OCI-LY7 (cell line): ENCODE measurements at regions not wholly inside any gene's neighbourhood (a gene's known extent, or its start where the extent isn't known, plus 50 kb on each side); places are given as distances from the start of the nearest gene placed in this dataset.

Source experiments
- BruUV-seq: library from RNA; stranded (reverse); fragments of 400-500 nt; replicated peaks from 2 replicates; lab custom pipeline; 2021; lab: Mats Ljungman, UMichigan
- CTCF ChIA-PET: fragments of 300-600 bp; sonication (Branson Sonifier 250); formaldehyde crosslinking; loops from one replicate; lab custom pipeline; 2022; ENCODE audit warnings: antibody characterized with exemption; ENCODE audit not compliant: unreplicated experiment; lab: Charles Lee
- POLR2A ChIA-PET: fragments of 300-600 bp; sonication (Branson Sonifier 250); formaldehyde crosslinking; loops from one replicate; lab custom pipeline; 2022; ENCODE audit warnings: antibody characterized with exemption; lab: Charles Lee
- DNase-seq: peaks from one replicate; pipeline ENCODE4 v3.0.0-alpha.2; 2015; ENCODE audit warnings: low spot score
- H2AFZ ChIP-seq: fragments of 200-600 bp; sonication (generic), shearing (Covaris generic); 2 replicates; pipeline ENCODE4 v1.6.1; 2014; ENCODE audit warnings: mild to moderate bottlenecking, antibody characterized with exemption, low read length, moderate library complexity
- H3K27ac ChIP-seq: fragments of 200-600 bp; sonication (generic); 2 replicates; pipeline ENCODE4 v1.5.1; 2014; ENCODE audit warnings: mixed run types, low read depth, mild to moderate bottlenecking, moderate library complexity, low read length, inconsistent platforms; ENCODE audit not compliant: poor library complexity, severe bottlenecking
- H3K36me3 ChIP-seq: fragments of 200-600 bp; sonication (generic); 2 replicates; pipeline ENCODE4 v1.6.1; 2014; ENCODE audit warnings: mild to moderate bottlenecking, antibody characterized with exemption, low read length, moderate library complexity, mixed read lengths; ENCODE audit not compliant: insufficient read depth
- H3K4me1 ChIP-seq: fragments of 200-600 bp; sonication (generic); 2 replicates; pipeline ENCODE4 v1.5.1; 2014; ENCODE audit warnings: mild to moderate bottlenecking, low read length; ENCODE audit not compliant: insufficient read depth, poor library complexity, severe bottlenecking
- H3K4me2 ChIP-seq: fragments of 200-600 bp; sonication (generic); 2 replicates; pipeline ENCODE4 v1.6.1; 2014; ENCODE audit warnings: mild to moderate bottlenecking, low read length
- H3K4me3 ChIP-seq: fragments of 200-600 bp; sonication (generic); 2 replicates; pipeline ENCODE4 v1.5.1; 2014; ENCODE audit warnings: mild to moderate bottlenecking, low read depth, low read length; ENCODE audit not compliant: poor library complexity, severe bottlenecking
- H3K79me2 ChIP-seq: fragments of 200-600 bp; sonication (generic); 2 replicates; pipeline ENCODE4 v1.6.1; 2016; ENCODE audit warnings: low read depth, mild to moderate bottlenecking, low read length, moderate library complexity, mixed read lengths; ENCODE audit not compliant: insufficient read depth
- H3K9me2 ChIP-seq: fragments of 200-600 bp; sonication (generic); 2 replicates; pipeline ENCODE4 v1.6.1; 2016; ENCODE audit warnings: mild to moderate bottlenecking, low read length, mixed read lengths; ENCODE audit not compliant: insufficient read depth
- H3K9me3 ChIP-seq: fragments of 200-600 bp; sonication (generic); 2 replicates; pipeline ENCODE4 v1.6.1; 2014; ENCODE audit warnings: mild to moderate bottlenecking, mixed run types, low read length, mixed read lengths
- H4K20me1 ChIP-seq: fragments of 200-600 bp; sonication (generic); 2 replicates; pipeline ENCODE4 v1.6.1; 2014; ENCODE audit warnings: mild to moderate bottlenecking, antibody characterized with exemption, low read length, moderate library complexity, mixed read lengths; ENCODE audit not compliant: insufficient read depth
- EZH2phosphoT487 ChIP-seq: fragments of 200-600 bp; sonication (generic); IDR thresholded peaks from 2 replicates; pipeline ENCODE4 v1.6.1; 2018; ENCODE audit warnings: low read depth, borderline replicate concordance, mild to moderate bottlenecking, mixed run types, antibody characterized with exemption, low read length, moderate library complexity, mixed read lengths
- intact Hi-C: fragments of 100-400 bp; cut with micrococcal nuclease; formaldehyde crosslinking; loops from one replicate; pipeline ENCODE4 v1.10.0; 2022; ENCODE audit not compliant: unreplicated experiment
- TF ChIP-seq, protein P1 (sequence below): fragments of 200-600 bp; sonication (generic); conservative IDR thresholded peaks from 2 replicates; pipeline ENCODE4 v1.5.1; 2014; ENCODE audit warnings: mild to moderate bottlenecking, antibody characterized with exemption, low read length, moderate library complexity, mixed read lengths

DNA sequence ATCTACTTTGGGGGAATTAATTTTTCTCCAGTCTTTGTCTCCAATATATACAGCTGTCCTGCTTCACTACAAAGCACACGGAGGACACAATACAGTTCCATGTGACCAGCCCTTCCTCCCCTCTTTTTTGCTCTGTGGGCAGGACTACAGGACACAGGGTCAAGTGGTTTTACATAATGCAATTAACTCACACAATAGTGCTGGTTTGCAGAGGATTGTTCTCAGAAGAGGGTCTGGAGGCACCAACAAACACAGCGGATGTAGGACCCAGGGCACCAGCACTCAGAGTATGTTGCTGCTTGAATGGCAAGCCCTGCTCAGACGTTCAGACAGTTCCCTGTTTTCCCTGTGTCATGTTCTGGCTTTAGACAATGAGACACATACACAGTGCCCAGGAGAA, 52.0 kb upstream of the NPTX2 start:
- ChIA-PET POLR2A (no interaction called here), CTCF (no interaction called here)
- intact Hi-C loops: no loop called here
- Histone ChIP-seq H3K4me2 (no peak overlapping the region), H3K79me2 (no peaks in the 10 kb centered on the region), H3K36me3 (no peaks in the 10 kb centered on the region), H3K4me3 (no peak overlapping the region), H2AFZ (no peak overlapping the region), H3K9me2 (no peaks in the 10 kb centered on the region), H3K9me3 (no peaks in the 10 kb centered on the region), H3K27ac (no peak overlapping the region), H4K20me1 (no peaks in the 10 kb centered on the region), H3K4me1 (no peaks in the 10 kb centered on the region)
- TF ChIP-seq, protein P1, sequence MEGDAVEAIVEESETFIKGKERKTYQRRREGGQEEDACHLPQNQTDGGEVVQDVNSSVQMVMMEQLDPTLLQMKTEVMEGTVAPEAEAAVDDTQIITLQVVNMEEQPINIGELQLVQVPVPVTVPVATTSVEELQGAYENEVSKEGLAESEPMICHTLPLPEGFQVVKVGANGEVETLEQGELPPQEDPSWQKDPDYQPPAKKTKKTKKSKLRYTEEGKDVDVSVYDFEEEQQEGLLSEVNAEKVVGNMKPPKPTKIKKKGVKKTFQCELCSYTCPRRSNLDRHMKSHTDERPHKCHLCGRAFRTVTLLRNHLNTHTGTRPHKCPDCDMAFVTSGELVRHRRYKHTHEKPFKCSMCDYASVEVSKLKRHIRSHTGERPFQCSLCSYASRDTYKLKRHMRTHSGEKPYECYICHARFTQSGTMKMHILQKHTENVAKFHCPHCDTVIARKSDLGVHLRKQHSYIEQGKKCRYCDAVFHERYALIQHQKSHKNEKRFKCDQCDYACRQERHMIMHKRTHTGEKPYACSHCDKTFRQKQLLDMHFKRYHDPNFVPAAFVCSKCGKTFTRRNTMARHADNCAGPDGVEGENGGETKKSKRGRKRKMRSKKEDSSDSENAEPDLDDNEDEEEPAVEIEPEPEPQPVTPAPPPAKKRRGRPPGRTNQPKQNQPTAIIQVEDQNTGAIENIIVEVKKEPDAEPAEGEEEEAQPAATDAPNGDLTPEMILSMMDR: no peak
- no peak for TF ChIP-seq EZH2phosphoT487
- no peak for DNase-seq
- no TSS peak for BruUV-seq

DNA sequence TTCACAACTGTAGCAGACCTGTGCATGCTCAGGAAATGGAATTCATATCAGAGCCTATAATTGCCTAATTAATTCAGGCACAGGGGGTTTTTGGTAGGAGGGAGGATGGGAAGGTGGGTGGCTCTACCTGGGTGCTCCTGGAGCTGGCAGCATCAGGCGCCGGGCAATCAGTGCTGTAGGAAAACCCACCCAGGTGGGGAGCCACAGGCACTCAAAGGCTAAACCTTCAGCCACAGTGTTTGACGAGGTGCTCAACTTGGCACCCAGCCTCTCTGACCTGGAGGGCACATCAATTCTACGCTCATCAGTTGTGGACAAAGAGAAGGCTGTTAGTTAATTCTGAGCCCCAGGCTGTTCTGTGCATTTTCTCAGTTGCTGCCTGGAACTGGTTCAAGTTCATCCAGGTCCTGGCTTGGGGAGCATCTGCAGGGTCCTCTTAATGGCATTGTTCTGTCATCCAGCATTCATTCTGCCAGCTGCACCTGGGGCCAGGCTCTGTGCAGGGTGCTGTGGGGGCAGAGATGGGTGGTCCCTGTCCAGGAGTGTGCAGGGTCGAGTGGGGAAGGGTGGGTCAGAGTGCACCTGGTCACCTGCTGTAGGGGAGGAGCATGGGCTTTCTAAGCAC, 54.1 kb upstream of the NPTX2 start:
- no peaks in the 10 kb centered on the region for H3K36me3 ChIP-seq
- intact Hi-C loops: no loop called here
- no peak overlapping the region for H3K4me2 ChIP-seq
- TF ChIP-seq, protein P1: no peak
- TF ChIP-seq EZH2phosphoT487: no peak
- no peaks in the 10 kb centered on the region for H3K4me1 ChIP-seq
- ChIA-PET POLR2A (no interaction called here), CTCF (no interaction called here)
- H3K27ac ChIP-seq: no peak overlapping the region
- no peaks in the 10 kb centered on the region for H3K9me3 ChIP-seq
- no peak for DNase-seq
- H3K4me3 ChIP-seq: no peak overlapping the region
- no peaks in the 10 kb centered on the region for H3K79me2 ChIP-seq
- no peaks in the 10 kb centered on the region for H3K9me2 ChIP-seq
- no peaks in the 10 kb centered on the region for H4K20me1 ChIP-seq
- H2AFZ ChIP-seq: no peak overlapping the region
- no TSS peak for BruUV-seq

DNA sequence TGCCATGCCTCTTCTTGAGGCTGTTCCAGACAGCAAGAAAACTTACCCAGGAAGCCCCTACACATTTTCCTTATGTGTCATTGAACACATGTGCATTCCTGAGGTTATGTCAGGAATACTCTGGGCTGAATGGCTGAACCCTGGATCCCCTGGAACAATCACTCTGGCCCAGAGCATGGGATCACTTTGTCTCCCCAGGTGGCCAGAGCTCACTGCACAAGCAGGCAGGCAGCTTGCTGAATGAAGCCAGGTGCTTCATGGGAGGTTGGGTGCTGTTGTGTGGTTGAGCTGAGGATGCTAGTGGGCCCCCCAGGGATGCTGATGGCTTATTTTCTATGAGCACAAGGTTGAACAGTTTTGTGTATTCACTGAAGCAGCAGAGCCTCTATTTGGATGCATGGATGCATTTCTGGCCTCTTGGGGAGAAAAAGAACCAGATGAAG, 54.7 kb upstream of the NPTX2 start:
- H3K79me2 ChIP-seq: no peaks in the 10 kb centered on the region
- ChIA-PET CTCF (no interaction called here), POLR2A (no interaction called here)
- no peak overlapping the region for H3K27ac ChIP-seq
- H3K4me2 ChIP-seq: no peak overlapping the region
- no peaks in the 10 kb centered on the region for H4K20me1 ChIP-seq
- no peaks in the 10 kb centered on the region for H3K9me2 ChIP-seq
- intact Hi-C loops: no loop called here
- no peak overlapping the region for H3K4me3 ChIP-seq
- H3K36me3 ChIP-seq: no peaks in the 10 kb centered on the region
- no peak for DNase-seq
- no peaks in the 10 kb centered on the region for H3K9me3 ChIP-seq
- no peak overlapping the region for H2AFZ ChIP-seq
- no peaks in the 10 kb centered on the region for H3K4me1 ChIP-seq
- BruUV-seq: no TSS peak
- no peak for TF ChIP-seq EZH2phosphoT487
- TF ChIP-seq, protein P1: no peak
